Stimulated activated naive CD4-positive, alpha-beta T cell (primary cell): ENCODE measurements at regions not wholly inside any gene's neighbourhood (a gene's known extent, or its start where the extent isn't known, plus 50 kb on each side); places are given as distances from the start of the nearest gene placed in this dataset.

ENCODE experiments used
- DNase-seq, 6 experiments: peaks; one replicate each; lab custom pipeline; 2025; lab: John Stamatoyannopoulos, UW

- no peak for DNase-seq
Observed at GRCh38 chr1:112783059-112783458, 67.9 kb upstream of the PPM1J start.

- DNase-seq, result no peak
Observed at GRCh38 chr1:112779665-112780526, 64.8 kb upstream of the PPM1J start.

- no peak for DNase-seq
Observed at GRCh38 chr1:112778137-112778536, 63.0 kb upstream of the PPM1J start.

GRCh38 chr1:112776688-112777087 lies 61.6 kb upstream of the PPM1J start:
- no peak for DNase-seq

- no peak for DNase-seq
Observed at GRCh38 chr1:112772781-112773180, 57.6 kb upstream of the PPM1J start.

- DNase-seq, result no peak
Observed at GRCh38 chr1:112770724-112771123, 55.6 kb upstream of the PPM1J start.

- no peak for DNase-seq
Observed at GRCh38 chr1:112769611-112770010, 54.5 kb upstream of the PPM1J start.

GRCh38 chr1:112767646-112768045 lies 52.5 kb upstream of the PPM1J start:
- no peak for DNase-seq
